ENCODE measurements at regions not wholly inside any gene's neighbourhood (a gene's known extent, or its start where the extent isn't known, plus 50 kb on each side); places are given as distances from the start of the nearest gene placed in this dataset.
A peak's percentile ranks its signal among the peaks of the same experiment; 100 is the strongest.

- Histone ChIP-seq H2AFZ (ENCODE audit: low read depth, low read length) (no peak overlapping the region), H3K9me3 (replicated peaks; ENCODE audit: control insufficient read depth, insufficient read depth, low read length) (no peaks in the 10 kb centered on the region), H3K9me1 (replicated peaks; ENCODE audit: control insufficient read depth, extremely low read depth, insufficient read depth, low read length) (no peaks in the 10 kb centered on the region), H3K9ac (replicated peaks; ENCODE audit: extremely low read depth, insufficient read depth, low read length) (no peak overlapping the region), H3K27ac (ENCODE audit: insufficient read depth, low read depth, low read length) (no peak overlapping the region), H3K36me3 (ENCODE audit: control insufficient read depth in 2 of 2, extremely low read depth in 1 of 2, insufficient read depth in 2 of 2, low read length in 2 of 2) (no peaks in the 10 kb centered on the region), H3K27me3 (ENCODE audit: control insufficient read depth in 2 of 2, insufficient read depth in 2 of 2, low read length in 2 of 2) (no peaks in the 10 kb centered on the region), H3K79me2 (ENCODE audit: control insufficient read depth, insufficient read depth, low read length) (no peaks in the 10 kb centered on the region), H3K4me1 (ENCODE audit: control insufficient read depth, extremely low read depth, insufficient read depth, low read length) (no peaks in the 10 kb centered on the region), H3K4me2 (ENCODE audit: insufficient read depth, low read length) (no peak overlapping the region), H4K20me1 (replicated peaks; ENCODE audit: control insufficient read depth, extremely low read depth, insufficient read depth, low read length) (no peaks in the 10 kb centered on the region), H3K4me3 (replicated peaks in 1 of 3; ENCODE audit: insufficient read depth in 1 of 3, low read depth in 1 of 3, low read length in 3 of 3) (no peak overlapping the region)
- CTCF ChIA-PET, result interaction anchor here (1.0 kb wide), 1 partner anchor 166 kb away, joined by 3 read pairs; no protein-coding TSS in a partner anchor
- no peak for FAIRE-seq
- dilution Hi-C loops (cut with MboI; ENCODE audit: extremely low pct_ligation_motif_present, low sequenced_read_pairs) (no loop called here), intact Hi-C loops (cut with micrococcal nuclease) (no loop called here)
- TF ChIP-seq MAX (IDR thresholded peaks at IDR 0.05; ENCODE audit: insufficient read depth, insufficient read length) (no peak), POLR2A (IDR thresholded peaks at IDR 0.05; ENCODE audit: low read depth, low read length) (no peak), CTCF (IDR thresholded peaks at IDR 0.05; ENCODE audit: extremely low read depth in 1 of 2, insufficient read depth in 1 of 2, low read depth in 1 of 2, low read length in 2 of 2) (no peak), FOS (IDR thresholded peaks at IDR 0.05; ENCODE audit: borderline replicate concordance, insufficient read depth, low read length) (no peak), EZH2 (IDR thresholded peaks at IDR 0.05; ENCODE audit: borderline replicate concordance, low read depth, low read length, severe bottlenecking) (no peak), JUN (IDR thresholded peaks at IDR 0.05; ENCODE audit: borderline replicate concordance, insufficient read depth, insufficient read length, low read depth) (no peak)
- DNase-seq (ENCODE audit: low read depth, low spot score), result peak; percentile 19
- POLR2A ChIA-PET, result no interaction called here
- no TSS peak for BruUV-seq (replicated peaks)
Observed at GRCh38 chr4:173091362-173091761, 77.2 kb upstream of the GALNT7 start.

- ChIA-PET POLR2A (no interaction called here), CTCF (interaction anchor here (1.0 kb wide), 1 partner anchor 166 kb away, joined by 3 read pairs; no protein-coding TSS in a partner anchor)
- Histone ChIP-seq H3K79me2 (ENCODE audit: control insufficient read depth, insufficient read depth, low read length) (no peaks in the 10 kb centered on the region), H2AFZ (ENCODE audit: low read depth, low read length) (no peak overlapping the region), H4K20me1 (replicated peaks; ENCODE audit: control insufficient read depth, extremely low read depth, insufficient read depth, low read length) (no peaks in the 10 kb centered on the region), H3K4me2 (ENCODE audit: insufficient read depth, low read length) (no peak overlapping the region), H3K4me3 (replicated peaks in 1 of 3; ENCODE audit: insufficient read depth in 1 of 3, low read depth in 1 of 3, low read length in 3 of 3) (no peak overlapping the region), H3K9me1 (replicated peaks; ENCODE audit: control insufficient read depth, extremely low read depth, insufficient read depth, low read length) (no peaks in the 10 kb centered on the region), H3K27ac (ENCODE audit: insufficient read depth, low read depth, low read length) (no peak overlapping the region), H3K9me3 (replicated peaks; ENCODE audit: control insufficient read depth, insufficient read depth, low read length) (no peaks in the 10 kb centered on the region), H3K4me1 (ENCODE audit: control insufficient read depth, extremely low read depth, insufficient read depth, low read length) (no peaks in the 10 kb centered on the region), H3K27me3 (ENCODE audit: control insufficient read depth in 2 of 2, insufficient read depth in 2 of 2, low read length in 2 of 2) (no peaks in the 10 kb centered on the region), H3K9ac (replicated peaks; ENCODE audit: extremely low read depth, insufficient read depth, low read length) (no peak overlapping the region), H3K36me3 (ENCODE audit: control insufficient read depth in 2 of 2, extremely low read depth in 1 of 2, insufficient read depth in 2 of 2, low read length in 2 of 2) (no peaks in the 10 kb centered on the region)
- DNase-seq (ENCODE audit: low read depth, low spot score), result no peak
- BruUV-seq (replicated peaks), result no TSS peak
- intact Hi-C loops (cut with micrococcal nuclease) (no loop called here), dilution Hi-C loops (cut with MboI; ENCODE audit: extremely low pct_ligation_motif_present, low sequenced_read_pairs) (no loop called here)
- TF ChIP-seq MAX (IDR thresholded peaks at IDR 0.05; ENCODE audit: insufficient read depth, insufficient read length), result no peak
- TF ChIP-seq MYC (IDR thresholded peaks at IDR 0.05; ENCODE audit: low read depth, low read length), result no peak
- TF ChIP-seq CTCF (IDR thresholded peaks at IDR 0.05; ENCODE audit: extremely low read depth in 1 of 2, insufficient read depth in 1 of 2, low read depth in 1 of 2, low read length in 2 of 2), result no peak
- TF ChIP-seq POLR2A (IDR thresholded peaks at IDR 0.05; ENCODE audit: low read depth, low read length), result no peak
- TF ChIP-seq GATA2 (IDR thresholded peaks at IDR 0.05; ENCODE audit: insufficient read depth, insufficient read length, low read depth, low read length), result no peak
- no peak for FAIRE-seq
Observed at GRCh38 chr4:173091958-173092357, 76.7 kb upstream of the GALNT7 start.
